Thyroid gland (tissue), 4 donors: ENCODE measurements at regions not wholly inside any gene's neighbourhood (a gene's known extent, or its start where the extent isn't known, plus 50 kb on each side); places are given as distances from the start of the nearest gene placed in this dataset.

Experiments
- DNase-seq, 2 donors: peaks; one replicate each; pipeline ENCODE4 v3.0.0-alpha.2; 2019
- H3K27ac ChIP-seq, 3 donors: fragments of 200-600 bp; sonication (generic); 1 replicate in 2 of 3; 2 replicates in 1 of 3; pipeline ENCODE4 v1.5.1; 2016 to 2019; ENCODE audit warnings: mild to moderate bottlenecking in 1 of 3, moderate library complexity in 1 of 3
- H3K27me3 ChIP-seq: fragments of 200-600 bp; sonication (generic); one replicate; pipeline ENCODE4 v1.5.1; 2019
- H3K36me3 ChIP-seq, 2 donors: fragments of 200-600 bp; sonication (generic); one replicate each; pipeline ENCODE4 v1.5.1; 2016 to 2019
- H3K4me1 ChIP-seq, 2 donors: fragments of 200-600 bp; sonication (generic); one replicate each; pipeline ENCODE4 v1.5.1; 2017 to 2019
- H3K4me3 ChIP-seq, 3 donors: fragments of 200-600 bp; sonication (generic); replicated peaks in 1 of 3; 1 replicate in 2 of 3; 2 replicates in 1 of 3; pipeline ENCODE4 v1.5.1; 2016; ENCODE audit warnings: mild to moderate bottlenecking in 1 of 3
- H3K9me3 ChIP-seq: fragments of 200-600 bp; sonication (generic); one replicate; pipeline ENCODE4 v1.5.1; 2017
- POLR2A ChIP-seq, 2 donors: fragments of 450-650 bp; IDR thresholded peaks; one replicate each; pipeline ENCODE4 v1.6.1; 2017; ENCODE audit warnings: antibody characterized with exemption in 2 of 2, mild to moderate bottlenecking in 2 of 2, moderate library complexity in 1 of 2
- WGBS, 2 donors: methylation state at CpG; one replicate each; pipeline ENCODE4 v1.1.5; 2017; 5-methylcytosine and 5-hydroxymethylcytosine counted together
- intact Hi-C: fragments of 100-400 bp; cut with DNase I; formaldehyde crosslinking; loops from one replicate; pipeline ENCODE4 v1.15.1; 2023
- TF ChIP-seq, protein P1 (sequence below), 6 experiments: fragments of 200-600 bp in 3 of 6; fragments of 450-650 bp in 3 of 6; sonication (generic) in 3 of 6; IDR thresholded peaks; one replicate each; pipeline ENCODE4 v1.5.1; 2016 to 2019; ENCODE audit warnings: antibody characterized with exemption in 6 of 6, mild to moderate bottlenecking in 2 of 6, inconsistent platforms in 1 of 6, moderate library complexity in 1 of 6

GRCh38 chr3:59213860-59214259 lies 164.0 kb upstream of the CFAP20DC start:
- no peaks in the 10 kb centered on the region for H3K9me3 ChIP-seq
- intact Hi-C loops: no loop called here
- DNase-seq: no peak
- no peak for TF ChIP-seq POLR2A (IDR thresholded peaks at IDR 0.05)
- TF ChIP-seq, protein P1, sequence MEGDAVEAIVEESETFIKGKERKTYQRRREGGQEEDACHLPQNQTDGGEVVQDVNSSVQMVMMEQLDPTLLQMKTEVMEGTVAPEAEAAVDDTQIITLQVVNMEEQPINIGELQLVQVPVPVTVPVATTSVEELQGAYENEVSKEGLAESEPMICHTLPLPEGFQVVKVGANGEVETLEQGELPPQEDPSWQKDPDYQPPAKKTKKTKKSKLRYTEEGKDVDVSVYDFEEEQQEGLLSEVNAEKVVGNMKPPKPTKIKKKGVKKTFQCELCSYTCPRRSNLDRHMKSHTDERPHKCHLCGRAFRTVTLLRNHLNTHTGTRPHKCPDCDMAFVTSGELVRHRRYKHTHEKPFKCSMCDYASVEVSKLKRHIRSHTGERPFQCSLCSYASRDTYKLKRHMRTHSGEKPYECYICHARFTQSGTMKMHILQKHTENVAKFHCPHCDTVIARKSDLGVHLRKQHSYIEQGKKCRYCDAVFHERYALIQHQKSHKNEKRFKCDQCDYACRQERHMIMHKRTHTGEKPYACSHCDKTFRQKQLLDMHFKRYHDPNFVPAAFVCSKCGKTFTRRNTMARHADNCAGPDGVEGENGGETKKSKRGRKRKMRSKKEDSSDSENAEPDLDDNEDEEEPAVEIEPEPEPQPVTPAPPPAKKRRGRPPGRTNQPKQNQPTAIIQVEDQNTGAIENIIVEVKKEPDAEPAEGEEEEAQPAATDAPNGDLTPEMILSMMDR (IDR thresholded peaks at IDR 0.05): no peak
- H3K27ac ChIP-seq: no peak overlapping the region
- no peaks in the 10 kb centered on the region for H3K36me3 ChIP-seq
- H3K4me3 ChIP-seq: no peak overlapping the region
- no peaks in the 10 kb centered on the region for H3K27me3 ChIP-seq
- no peaks in the 10 kb centered on the region for H3K4me1 ChIP-seq

DNA sequence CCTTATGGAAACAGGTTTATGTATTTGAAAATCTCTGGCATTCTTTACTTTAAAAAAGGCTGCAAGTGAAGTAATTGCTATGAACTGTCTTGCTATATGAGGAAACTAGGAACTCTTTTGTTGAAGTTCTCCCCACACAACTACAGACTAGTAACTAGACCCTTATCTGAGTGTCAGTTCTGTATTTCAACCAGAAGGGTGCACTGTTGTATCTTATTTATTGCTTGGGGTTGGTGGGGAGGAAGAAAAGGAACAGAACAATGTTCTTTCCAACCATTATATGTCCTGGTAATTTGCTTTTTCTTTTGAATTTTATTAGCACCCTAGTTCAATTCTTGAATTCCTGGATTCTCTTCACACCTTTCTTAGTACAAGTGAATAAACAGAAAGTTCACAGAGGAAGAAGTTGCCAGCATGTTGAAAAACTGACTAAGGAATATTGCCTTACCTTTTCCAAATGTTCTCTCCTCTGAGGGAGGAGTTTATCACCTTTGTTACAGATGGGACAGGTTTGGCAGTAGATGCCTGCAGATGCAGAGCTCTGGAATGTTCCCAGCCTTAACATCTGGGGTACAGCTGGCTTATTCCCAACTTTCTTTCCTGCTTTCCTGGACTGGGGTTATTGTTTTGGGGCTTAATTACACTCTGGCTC lies 162.4 kb upstream of the CFAP20DC start:
- no peak for DNase-seq
- no peak for TF ChIP-seq POLR2A (IDR thresholded peaks at IDR 0.05)
- TF ChIP-seq, protein P1 (IDR thresholded peaks at IDR 0.05): peak in 5 of 6 experiments; percentile 63 to 85 (median 69)
- no peaks in the 10 kb centered on the region for H3K36me3 ChIP-seq
- no peak overlapping the region for H3K27ac ChIP-seq
- no peak overlapping the region for H3K4me3 ChIP-seq
- H3K4me1 ChIP-seq: no peaks in the 10 kb centered on the region
- intact Hi-C loops: no loop called here
- H3K9me3 ChIP-seq: no peaks in the 10 kb centered on the region
- no peaks in the 10 kb centered on the region for H3K27me3 ChIP-seq

GRCh38 chr3:59210260-59210659 lies 160.4 kb upstream of the CFAP20DC start:
- intact Hi-C loops: no loop called here

DNA sequence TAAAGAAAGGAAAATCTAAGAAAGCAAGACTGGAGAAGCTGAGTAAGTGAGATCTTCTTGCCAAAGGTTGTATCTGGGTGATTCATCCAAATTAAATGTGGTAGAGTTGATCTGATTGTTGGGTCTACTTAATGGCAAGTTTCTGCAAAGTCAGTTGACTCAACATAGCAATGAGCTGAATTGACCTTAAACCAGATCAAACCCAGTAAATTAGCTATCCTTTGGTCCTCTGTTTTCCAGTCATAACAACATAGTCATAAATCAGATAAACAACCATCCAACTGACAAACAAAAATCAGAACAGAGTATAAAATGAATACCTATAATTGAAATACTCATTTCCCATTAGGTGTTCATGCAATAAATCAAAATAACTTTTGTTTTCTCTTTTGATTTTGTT lies 142.6 kb upstream of the CFAP20DC start:
- Histone ChIP-seq H3K4me1 (no peaks in the 10 kb centered on the region), H3K36me3 (no peaks in the 10 kb centered on the region), H3K4me3 (no peak overlapping the region), H3K27ac (no peak overlapping the region), H3K27me3 (no peaks in the 10 kb centered on the region), H3K9me3 (no peaks in the 10 kb centered on the region)
- intact Hi-C loops: no loop called here
- no peak for DNase-seq
- no peak for TF ChIP-seq POLR2A (IDR thresholded peaks at IDR 0.05)
- TF ChIP-seq, protein P1 (IDR thresholded peaks at IDR 0.05): no peak

More at GRCh38 chr3:59210260-59210659, 160.4 kb upstream of the CFAP20DC start:
- H3K36me3 ChIP-seq: no peaks in the 10 kb centered on the region
- H3K9me3 ChIP-seq: no peaks in the 10 kb centered on the region
- no peaks in the 10 kb centered on the region for H3K27me3 ChIP-seq
- no peak for DNase-seq
- 56 to 63% methylated on average over 2 of the region's 2 CpGs for WGBS, 2 donors
- no peak overlapping the region for H3K27ac ChIP-seq
- TF ChIP-seq POLR2A (IDR thresholded peaks at IDR 0.05): no peak
- H3K4me1 ChIP-seq: no peaks in the 10 kb centered on the region
- no peak overlapping the region for H3K4me3 ChIP-seq

GRCh38 chr3:59191651-59192050 lies 141.8 kb upstream of the CFAP20DC start:
- no peak overlapping the region for H3K27ac ChIP-seq
- WGBS, 2 donors: 87 to 92% methylated on average over 2 of the region's 2 CpGs
- TF ChIP-seq POLR2A (IDR thresholded peaks at IDR 0.05): no peak
- TF ChIP-seq, protein P1 (IDR thresholded peaks at IDR 0.05): no peak
- intact Hi-C loops: no loop called here
- no peaks in the 10 kb centered on the region for H3K4me1 ChIP-seq
- no peak for DNase-seq
- no peaks in the 10 kb centered on the region for H3K9me3 ChIP-seq
- H3K27me3 ChIP-seq: no peaks in the 10 kb centered on the region
- no peaks in the 10 kb centered on the region for H3K36me3 ChIP-seq
- H3K4me3 ChIP-seq: no peak overlapping the region

GRCh38 chr3:59189939-59190338 lies 140.1 kb upstream of the CFAP20DC start:
- H3K4me3 ChIP-seq: no peak overlapping the region
- H3K9me3 ChIP-seq: no peaks in the 10 kb centered on the region
- 71 to 82% methylated on average over 4 to 5 of the region's 5 CpGs for WGBS, 2 donors
- no peaks in the 10 kb centered on the region for H3K27me3 ChIP-seq
- intact Hi-C loops: no loop called here
- no peak for TF ChIP-seq POLR2A (IDR thresholded peaks at IDR 0.05)
- TF ChIP-seq, protein P1 (IDR thresholded peaks at IDR 0.05): no peak
- H3K36me3 ChIP-seq: no peaks in the 10 kb centered on the region
- no peaks in the 10 kb centered on the region for H3K4me1 ChIP-seq
- DNase-seq: no peak
- H3K27ac ChIP-seq: no peak overlapping the region
